ENCODE measurements at regions not wholly inside any gene's neighbourhood (a gene's known extent, or its start where the extent isn't known, plus 50 kb on each side); places are given as distances from the start of the nearest gene placed in this dataset.

DNA sequence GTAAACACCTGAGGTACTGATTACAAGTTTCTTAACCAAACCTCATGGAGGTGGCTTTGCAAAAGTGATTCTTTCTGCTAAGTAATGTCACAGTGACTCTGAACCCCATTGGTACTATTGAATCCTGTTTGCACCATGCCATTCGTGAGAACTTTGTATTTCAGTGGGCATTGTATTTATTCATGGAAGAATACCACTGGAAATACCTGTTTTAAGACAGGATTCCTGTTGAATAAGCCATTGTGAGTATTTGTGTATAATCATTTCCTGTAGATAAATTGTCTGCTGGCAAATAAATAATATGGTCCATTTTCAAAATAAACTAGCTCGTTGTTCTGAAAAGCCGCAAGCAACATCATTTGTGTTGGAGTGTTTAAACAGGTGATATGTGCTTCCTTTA, 136.4 kb upstream of the GUCY1A1 start:
- intact Hi-C loops (cut with micrococcal nuclease), result no loop called here
- no peak overlapping the region for H3K4me3 ChIP-seq (ENCODE audit: control extremely low read depth in 1 of 5, extremely low read depth in 1 of 5, insufficient read depth in 1 of 5, low read depth in 2 of 5, low read length in 4 of 5)
- no peaks in the 10 kb centered on the region for H3K4me1 ChIP-seq (ENCODE audit: control insufficient read depth in 2 of 2, insufficient read depth in 2 of 2, low read length in 2 of 2)
- ATAC-seq (ENCODE audit: low read depth) (no peak), DNase-seq (no peak)
- H3K9ac ChIP-seq (ENCODE audit: low read length), result no peak overlapping the region
- no peaks in the 10 kb centered on the region for H3K4me1 Mint-ChIP-seq
- H3K27me3 Mint-ChIP-seq, result no peaks in the 10 kb centered on the region
- no CpG with 5 or more reads among the region's 3 CpGs for WGBS (ENCODE audit: insufficient coverage)
- H3K4me3 Mint-ChIP-seq, result no peak overlapping the region
- no peak overlapping the region for H3K4me2 ChIP-seq (replicated peaks; ENCODE audit: low read depth, low read length, poor library complexity, severe bottlenecking)
- no peaks in the 10 kb centered on the region for H3K36me3 ChIP-seq (replicated peaks in 1 of 2; ENCODE audit: control extremely low read depth in 1 of 2, control insufficient read depth in 1 of 2, extremely low read depth in 1 of 2, insufficient read depth in 2 of 2, low read length in 1 of 2)
- no peak overlapping the region for H3K27ac ChIP-seq (ENCODE audit: low read length in 2 of 2)
- ChIA-PET POLR2A (no interaction called here), CTCF (no interaction called here)
- no peak overlapping the region for H2AFZ ChIP-seq (ENCODE audit: insufficient read depth, low read depth, low read length, poor library complexity, severe bottlenecking)
- H3K9me3 ChIP-seq (ENCODE audit: control extremely low read depth in 1 of 3, control insufficient read depth in 2 of 3, insufficient read depth in 1 of 3, low read length in 2 of 3), result no peaks in the 10 kb centered on the region
- no peak overlapping the region for H3K27ac Mint-ChIP-seq
- H4K20me1 ChIP-seq (ENCODE audit: control insufficient read depth, insufficient read depth, low read length, poor library complexity, severe bottlenecking), result no peaks in the 10 kb centered on the region
- H3K27me3 ChIP-seq (replicated peaks in 1 of 4; ENCODE audit: control extremely low read depth in 1 of 4, control insufficient read depth in 3 of 4, insufficient read depth in 4 of 4, low read length in 3 of 4), result no peaks in the 10 kb centered on the region
- TF ChIP-seq CTCF (IDR thresholded peaks at IDR 0.05) (no peak), EZH2 (IDR thresholded peaks at IDR 0.05; ENCODE audit: borderline replicate concordance, insufficient read depth, low read depth, low read length, poor library complexity, severe bottlenecking) (no peak)
- H3K79me2 ChIP-seq (ENCODE audit: control insufficient read depth, insufficient read depth, low read length), result no peaks in the 10 kb centered on the region
- H3K9me3 Mint-ChIP-seq (ENCODE audit: insufficient read depth), result no peaks in the 10 kb centered on the region

- CTCF ChIA-PET, result no interaction called here
- Histone ChIP-seq H2AFZ (ENCODE audit: insufficient read depth, low read depth, low read length, poor library complexity, severe bottlenecking) (no peak overlapping the region), H3K79me2 (ENCODE audit: control insufficient read depth, insufficient read depth, low read length) (no peaks in the 10 kb centered on the region), H4K20me1 (ENCODE audit: control insufficient read depth, insufficient read depth, low read length, poor library complexity, severe bottlenecking) (no peaks in the 10 kb centered on the region), H3K9me3 (ENCODE audit: control extremely low read depth in 1 of 3, control insufficient read depth in 2 of 3, insufficient read depth in 1 of 3, low read length in 2 of 3) (no peaks in the 10 kb centered on the region), H3K4me1 (ENCODE audit: control insufficient read depth in 2 of 2, insufficient read depth in 2 of 2, low read length in 2 of 2) (no peaks in the 10 kb centered on the region), H3K27ac (ENCODE audit: low read length in 2 of 2) (no peak overlapping the region), H3K4me2 (replicated peaks; ENCODE audit: low read depth, low read length, poor library complexity, severe bottlenecking) (no peak overlapping the region), H3K36me3 (replicated peaks in 1 of 2; ENCODE audit: control extremely low read depth in 1 of 2, control insufficient read depth in 1 of 2, extremely low read depth in 1 of 2, insufficient read depth in 2 of 2, low read length in 1 of 2) (no peaks in the 10 kb centered on the region), H3K27me3 (replicated peaks in 1 of 4; ENCODE audit: control extremely low read depth in 1 of 4, control insufficient read depth in 3 of 4, insufficient read depth in 4 of 4, low read length in 3 of 4) (no peaks in the 10 kb centered on the region), H3K4me3 (ENCODE audit: control extremely low read depth in 1 of 5, extremely low read depth in 1 of 5, insufficient read depth in 1 of 5, low read depth in 2 of 5, low read length in 4 of 5) (no peak overlapping the region), H3K9ac (ENCODE audit: low read length) (no peak overlapping the region)
- TF ChIP-seq CTCF (IDR thresholded peaks at IDR 0.05) (no peak), EZH2 (IDR thresholded peaks at IDR 0.05; ENCODE audit: borderline replicate concordance, insufficient read depth, low read depth, low read length, poor library complexity, severe bottlenecking) (no peak)
- no peak for ATAC-seq (ENCODE audit: low read depth)
- H3K4me1 Mint-ChIP-seq, result no peaks in the 10 kb centered on the region
- WGBS (ENCODE audit: insufficient coverage), result no CpG with 5 or more reads among the region's 3 CpGs
- H3K27me3 Mint-ChIP-seq, result no peaks in the 10 kb centered on the region
- no peak overlapping the region for H3K27ac Mint-ChIP-seq
- POLR2A ChIA-PET, result no interaction called here
- no peak overlapping the region for H3K4me3 Mint-ChIP-seq
- intact Hi-C loops (cut with micrococcal nuclease), result no loop called here
- no peak for DNase-seq
- H3K9me3 Mint-ChIP-seq (ENCODE audit: insufficient read depth), result no peaks in the 10 kb centered on the region
Measured at GRCh38 chr4:155529716-155530115, 136.9 kb upstream of the GUCY1A1 start.
